Fibroblast of lung (primary cell): ENCODE measurements at regions not wholly inside any gene's neighbourhood (a gene's known extent, or its start where the extent isn't known, plus 50 kb on each side); places are given as distances from the start of the nearest gene placed in this dataset.

ENCODE experiments used
- CTCF ChIP-seq, 2 donors: IDR thresholded peaks in 1 of 2; conservative IDR thresholded peaks in 1 of 2; 1 replicate in 1 of 2; 2 replicates in 1 of 2; pipeline ENCODE4 v1.5.1; 2011 to 2012; ENCODE audit warnings: low read length in 2 of 2, control low read depth in 1 of 2, inconsistent platforms in 1 of 2, low read depth in 1 of 2, mild to moderate bottlenecking in 1 of 2
- EZH2 ChIP-seq: IDR thresholded peaks from 2 replicates; pipeline ENCODE4 v1.5.1; 2012; ENCODE audit warnings: low read length, control low read depth, mild to moderate bottlenecking; ENCODE audit errors: missing control alignments

DNA sequence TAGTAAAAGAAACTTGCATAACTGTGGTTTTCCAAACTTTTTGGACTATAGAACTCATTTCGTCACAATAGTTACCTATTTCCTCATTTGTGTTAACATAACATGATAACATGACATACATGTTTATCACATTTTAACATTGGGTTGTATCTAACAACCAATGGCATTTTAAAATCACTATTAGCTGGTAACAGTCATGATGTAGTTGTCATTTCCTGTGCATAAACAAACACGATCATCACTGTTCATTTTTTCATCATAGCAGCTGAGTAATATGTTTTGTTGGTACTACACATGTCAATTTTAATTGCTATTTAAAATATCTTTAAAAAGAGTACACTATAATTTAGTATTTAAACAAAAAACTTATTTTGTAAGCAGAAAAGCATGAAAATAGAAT lies 402.4 kb downstream of the SATB2 start:
- TF ChIP-seq CTCF (conservative IDR thresholded peaks at IDR 0.05 in 1 of 2, IDR thresholded peaks at IDR 0.05 in 1 of 2; ENCODE audit: low read depth in 1 of 2, low read length in 2 of 2) (no peak), EZH2 (no peak)
